ENCODE measurements at regions not wholly inside any gene's neighbourhood (a gene's known extent, or its start where the extent isn't known, plus 50 kb on each side); places are given as distances from the start of the nearest gene placed in this dataset.
"Not testable (repeated sequence)": the region's sequence is repeated elsewhere in the genome, so short reads cannot be mapped to it uniquely, and the experiment has no call there.

DNA sequence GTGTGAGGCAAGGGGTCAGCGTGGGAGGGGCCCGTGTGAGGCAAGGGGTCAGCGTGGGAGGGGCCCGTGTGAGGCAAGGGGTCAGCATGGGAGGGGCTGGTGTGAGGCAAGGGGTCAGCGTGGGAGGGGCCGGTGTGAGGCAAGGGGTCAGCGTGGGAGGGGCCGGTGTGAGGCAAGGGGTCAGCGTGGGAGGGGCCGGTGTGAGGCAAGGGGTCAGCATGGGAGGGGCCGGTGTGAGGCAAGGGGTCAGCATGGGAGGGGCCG is 119.2 kb downstream of the SEPTIN14 start:
- DNase-seq = not testable (repeated sequence)

DNA sequence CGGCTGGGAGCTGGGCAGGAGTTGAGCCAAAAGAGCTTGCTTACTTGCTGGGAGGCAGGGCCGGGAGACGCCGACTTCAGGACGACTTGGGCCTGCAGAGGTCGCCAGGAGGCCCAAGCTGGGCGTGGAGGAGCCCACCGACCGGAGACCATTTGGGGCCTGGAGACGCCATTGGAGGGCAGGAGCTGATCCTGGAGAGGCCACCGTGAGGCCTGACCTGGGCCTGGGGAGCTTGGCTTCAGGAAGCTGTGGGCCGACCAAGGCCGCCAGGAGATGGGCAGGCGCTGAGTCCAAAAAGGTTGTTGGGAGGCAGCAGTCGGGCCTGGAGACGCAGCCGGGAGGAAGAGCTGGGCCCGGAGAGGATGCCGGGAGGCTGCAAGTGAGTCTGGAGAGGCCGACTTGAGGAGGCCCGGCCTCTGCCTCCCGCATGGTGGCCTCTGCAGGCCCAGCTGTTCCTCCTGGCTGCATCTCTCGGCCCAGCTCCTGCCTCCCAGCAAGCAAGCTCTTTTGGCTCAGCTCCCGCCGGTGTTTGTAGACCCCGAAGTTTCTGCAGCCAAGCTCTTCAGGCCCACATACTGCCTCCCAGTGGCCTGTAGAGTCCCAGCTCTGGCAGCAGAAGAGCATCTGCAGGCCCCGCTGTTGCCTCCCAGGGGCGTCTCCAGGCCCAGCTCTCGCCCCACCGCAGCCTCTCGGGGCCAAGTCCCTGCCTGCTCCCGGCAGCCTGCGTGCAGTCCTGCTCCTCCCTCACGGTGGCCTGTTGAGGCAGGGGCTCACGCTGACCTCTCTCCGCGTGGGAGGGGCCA is 119.7 kb downstream of the SEPTIN14 start:
- DNase-seq = not testable (repeated sequence)

DNA sequence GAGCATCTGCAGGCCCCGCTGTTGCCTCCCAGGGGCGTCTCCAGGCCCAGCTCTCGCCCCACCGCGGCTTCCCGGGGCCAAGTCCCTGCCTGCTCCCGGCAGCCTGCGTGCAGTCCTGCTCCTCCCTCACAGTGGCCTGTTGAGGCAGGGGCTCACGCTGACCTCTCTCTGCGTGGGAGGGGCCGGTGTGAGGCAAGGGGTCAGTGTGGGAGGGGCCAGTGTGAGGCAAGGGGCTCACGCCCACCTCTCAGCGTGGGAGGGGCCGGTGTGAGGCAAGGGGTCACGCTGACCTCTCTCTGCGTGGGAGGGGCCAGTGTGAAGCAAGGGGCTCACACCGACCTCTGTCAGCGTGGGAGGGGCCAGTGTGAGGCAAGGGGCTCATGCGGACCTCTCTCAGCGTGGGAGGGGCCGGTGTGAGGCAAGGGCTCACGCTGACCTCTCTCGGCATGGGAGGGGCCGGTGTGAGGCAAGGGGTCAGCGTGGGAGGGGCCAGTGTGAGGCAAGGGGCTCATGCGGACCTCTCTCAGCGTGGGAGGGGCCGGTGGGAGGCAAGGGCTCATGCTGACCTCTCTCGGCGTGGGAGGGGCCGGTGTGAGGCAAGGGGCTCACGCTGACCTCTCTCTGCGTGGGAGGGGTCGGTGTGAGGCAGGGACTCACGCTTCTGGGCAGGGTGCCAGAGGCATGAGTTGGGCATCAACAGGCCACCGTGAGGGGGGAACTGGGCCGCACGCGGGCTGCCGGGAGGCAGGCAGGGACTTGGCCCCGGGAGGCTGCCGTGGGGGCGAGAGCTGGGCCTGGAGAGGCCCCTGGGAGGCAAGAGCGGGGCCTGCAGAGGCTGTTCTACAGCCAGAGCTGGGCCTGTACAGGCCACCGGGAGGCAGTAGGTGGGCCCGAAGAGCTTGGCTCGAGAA is 120.6 kb downstream of the SEPTIN14 start:
- peak in 1 of 56 donors; percentile 20 for DNase-seq

DNA sequence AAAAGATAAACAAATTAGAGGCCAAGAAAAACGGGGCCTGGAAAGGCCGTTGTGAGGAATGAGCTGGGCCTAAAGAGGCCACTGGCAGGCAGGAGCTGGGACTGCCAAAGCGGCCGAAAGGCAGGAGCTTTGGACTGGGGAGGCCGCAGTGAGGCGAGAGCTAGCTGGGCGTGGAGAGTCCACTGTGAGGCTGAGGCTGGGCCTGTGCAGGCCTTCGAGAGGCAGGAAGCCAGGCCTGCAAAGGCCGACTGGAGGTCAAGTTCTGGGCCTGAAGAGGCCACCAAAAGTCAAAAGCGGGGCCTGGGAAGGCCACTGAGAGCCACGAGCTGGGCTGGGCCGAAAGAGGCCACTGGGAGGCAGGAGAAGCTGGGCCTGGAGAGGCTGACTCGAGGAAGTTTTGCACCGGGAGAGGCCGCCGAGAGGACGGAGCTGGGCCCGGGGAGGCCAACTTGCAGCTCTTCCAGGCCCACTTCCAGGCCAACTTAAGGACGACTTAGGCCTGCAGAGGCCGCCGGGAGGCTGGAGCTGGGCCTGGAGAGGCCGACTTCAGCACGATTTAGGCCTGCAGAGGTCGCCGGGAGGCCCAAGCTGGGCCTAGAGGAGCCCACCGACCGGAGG is 121.8 kb downstream of the SEPTIN14 start:
- not testable (repeated sequence) for DNase-seq

DNA sequence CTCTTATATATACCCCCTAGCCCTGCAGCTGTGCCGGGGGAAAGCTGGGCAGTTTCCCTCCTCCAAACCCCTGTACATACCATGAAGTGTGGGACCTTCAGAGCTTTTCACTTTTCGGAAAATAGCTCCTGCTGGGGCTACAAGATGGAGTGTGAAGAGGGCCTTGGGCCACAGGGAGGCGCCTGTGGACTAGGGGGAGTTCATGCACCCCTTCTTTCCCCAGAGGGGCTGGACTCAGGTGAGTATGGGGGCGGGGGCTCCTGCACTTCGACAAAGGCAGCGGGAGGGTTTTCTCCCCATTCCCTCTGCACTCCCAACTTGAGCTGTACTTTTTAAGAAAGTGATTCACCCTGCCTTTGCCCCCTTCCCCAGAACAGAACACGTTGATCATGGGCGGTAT is 122.5 kb downstream of the SEPTIN14 start:
- DNase-seq = not testable (repeated sequence)

DNA sequence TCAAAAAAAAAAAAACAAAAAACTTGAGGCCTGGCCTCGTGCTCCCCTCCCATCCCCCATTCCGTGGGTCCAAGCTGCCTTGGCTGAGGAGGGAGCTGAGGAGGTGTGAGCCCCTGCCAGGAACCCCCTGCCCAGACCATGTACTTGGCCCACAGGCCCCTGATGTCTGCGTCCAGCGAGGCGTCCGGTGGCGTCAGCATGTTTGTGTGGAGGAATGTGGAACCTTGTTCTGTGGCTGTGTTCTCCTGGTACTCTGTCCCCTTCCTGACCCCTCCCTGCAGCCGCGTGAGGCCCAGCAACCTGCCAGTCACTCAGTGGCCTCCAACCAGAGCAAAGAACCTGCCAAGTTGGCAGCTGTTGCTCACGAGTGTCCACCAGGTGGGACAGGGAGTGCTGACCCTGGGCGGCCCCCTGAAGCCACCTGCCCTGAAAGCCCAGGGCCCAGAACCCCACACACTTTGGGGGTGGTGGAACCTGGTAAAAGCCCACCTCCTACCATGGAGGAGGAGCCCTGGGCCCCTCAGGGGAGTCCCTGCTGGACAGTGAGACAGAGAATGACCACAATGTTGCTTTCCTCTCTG is 125.8 kb downstream of the SEPTIN14 start:
- DNase-seq = not testable (repeated sequence)

DNA sequence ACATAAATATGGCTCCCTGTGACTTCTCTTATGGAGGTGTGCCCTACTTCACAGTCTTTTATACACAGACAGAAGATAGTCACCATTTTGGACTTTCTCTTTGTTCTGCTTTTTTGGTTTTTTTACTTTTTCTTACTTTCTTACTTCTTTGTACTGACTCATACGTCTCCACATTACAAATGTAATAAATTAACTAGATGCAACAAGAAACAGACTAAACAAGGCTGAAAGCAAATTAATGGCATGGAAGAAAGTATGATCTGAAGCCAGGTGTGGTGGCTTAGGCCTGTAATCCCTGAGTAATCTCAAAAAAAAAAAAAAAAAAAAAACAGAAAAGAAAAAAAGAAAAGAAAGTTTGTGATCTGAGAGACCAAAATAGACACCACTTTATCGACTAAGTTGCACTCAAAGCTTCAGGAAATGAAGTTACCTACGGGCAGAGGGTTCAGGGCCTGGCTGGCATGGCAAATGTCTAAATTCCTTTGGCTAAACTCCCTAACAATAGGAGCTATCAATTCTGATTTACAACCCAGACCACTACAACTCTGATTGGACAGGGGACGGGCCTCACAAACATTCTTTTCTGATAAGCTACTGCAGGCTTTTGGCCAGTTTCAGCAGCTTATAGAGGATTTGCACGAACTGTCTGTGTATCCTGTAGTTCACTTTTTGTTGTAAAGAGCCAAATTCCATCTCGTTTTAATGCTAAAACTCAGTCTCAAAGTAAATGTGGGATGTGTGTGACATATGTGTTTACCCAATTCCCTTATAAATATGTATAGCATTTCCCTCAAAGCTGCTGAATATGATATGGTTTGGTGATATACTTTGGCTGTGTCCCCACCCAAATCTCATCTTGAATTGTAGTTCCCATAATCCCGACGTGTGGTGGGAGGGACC is 129.1 kb downstream of the SEPTIN14 start:
- DNase-seq = no peak

DNA sequence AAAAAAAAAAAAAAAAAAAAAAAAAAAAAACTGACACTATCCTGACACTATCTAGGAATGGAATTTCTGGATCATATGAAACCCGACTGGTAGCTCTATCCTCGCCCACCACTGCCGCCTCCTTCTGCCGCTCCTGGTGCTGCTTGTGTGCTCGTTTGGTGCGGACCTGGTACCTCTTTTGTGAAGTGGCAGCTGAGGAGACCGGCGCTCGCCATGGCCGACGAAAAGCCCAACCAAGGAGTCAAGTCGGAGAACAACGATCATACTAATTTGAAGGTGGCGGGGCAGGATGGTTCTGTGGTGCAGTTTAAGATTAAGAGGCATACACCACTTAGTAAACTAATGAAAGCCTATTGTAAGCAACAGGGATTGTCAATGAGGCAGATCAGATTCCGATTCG is 130.6 kb downstream of the SEPTIN14 start:
- no peak for DNase-seq

DNA sequence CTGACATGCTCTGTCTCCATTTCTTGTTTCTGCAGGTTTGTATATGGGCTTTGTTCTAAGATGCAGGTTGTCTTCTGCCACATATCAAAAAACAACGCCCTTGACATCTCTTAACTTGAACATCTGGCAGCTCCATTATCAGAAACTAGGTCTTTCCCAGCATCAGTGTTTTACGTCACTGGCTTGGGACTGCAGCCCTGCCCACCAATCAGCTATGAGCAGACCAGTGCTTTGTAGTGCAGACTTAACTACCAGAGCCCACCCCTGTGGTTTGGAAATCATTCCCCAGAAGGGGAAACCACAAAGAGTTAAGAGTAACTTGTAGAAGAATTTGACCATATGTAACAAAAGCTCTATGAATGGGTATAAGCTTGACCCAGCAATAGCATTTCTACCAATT is 132.4 kb downstream of the SEPTIN14 start:
- DNase-seq = no peak

DNA sequence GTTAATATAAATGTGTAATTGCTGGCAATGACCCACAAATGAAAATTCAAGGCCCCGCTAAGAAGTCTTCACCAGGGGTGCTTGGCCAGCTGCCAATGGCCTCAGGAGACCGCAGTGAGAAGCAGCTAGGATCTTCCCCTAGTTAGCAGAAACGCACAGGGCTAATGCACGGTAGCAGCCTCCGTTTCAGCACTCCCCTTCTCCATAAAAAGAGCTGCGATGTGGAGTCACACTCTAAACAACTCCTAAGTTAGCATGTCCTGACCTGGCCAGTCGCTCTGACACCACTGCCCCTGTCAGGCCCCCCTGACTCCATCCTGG is 139.0 kb downstream of the SEPTIN14 start:
- DNase-seq = no peak

DNA sequence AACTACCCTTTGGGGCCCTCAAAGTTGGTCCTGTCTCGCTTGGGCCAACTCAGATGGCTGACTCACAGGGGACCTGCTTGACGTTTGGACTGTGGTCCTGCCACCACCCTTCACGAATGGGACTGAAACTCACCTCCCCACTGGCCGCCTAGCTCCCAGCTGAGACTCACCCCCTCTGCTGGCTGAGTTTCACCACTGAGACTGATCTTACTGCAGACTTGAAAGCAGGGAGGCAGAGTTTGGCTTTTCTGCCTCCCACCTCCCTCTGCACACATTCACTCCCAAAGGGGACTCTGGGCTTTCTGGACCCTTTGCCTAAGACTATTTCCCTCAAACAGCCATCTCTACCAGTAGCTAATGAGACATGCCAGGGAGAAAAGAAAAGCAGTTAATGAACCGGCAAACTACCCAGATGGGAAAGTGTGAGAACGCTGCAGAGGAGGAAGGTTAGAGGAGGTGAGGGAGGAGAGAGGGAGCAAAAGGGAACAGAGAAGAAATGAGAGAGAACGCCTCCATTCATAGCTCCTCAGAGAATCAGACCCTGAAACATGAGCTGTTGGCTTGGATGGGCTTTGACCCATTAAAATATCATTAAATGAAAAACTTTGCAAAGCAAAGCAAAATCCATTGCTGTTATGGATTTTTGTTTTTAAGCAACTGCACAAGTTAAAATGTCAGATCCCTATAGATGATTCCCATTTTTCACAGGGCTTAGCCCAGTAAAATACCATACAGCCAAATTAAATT is 139.5 kb downstream of the SEPTIN14 start:
- peak in 1 of 56 donors; percentile 2 for DNase-seq

DNA sequence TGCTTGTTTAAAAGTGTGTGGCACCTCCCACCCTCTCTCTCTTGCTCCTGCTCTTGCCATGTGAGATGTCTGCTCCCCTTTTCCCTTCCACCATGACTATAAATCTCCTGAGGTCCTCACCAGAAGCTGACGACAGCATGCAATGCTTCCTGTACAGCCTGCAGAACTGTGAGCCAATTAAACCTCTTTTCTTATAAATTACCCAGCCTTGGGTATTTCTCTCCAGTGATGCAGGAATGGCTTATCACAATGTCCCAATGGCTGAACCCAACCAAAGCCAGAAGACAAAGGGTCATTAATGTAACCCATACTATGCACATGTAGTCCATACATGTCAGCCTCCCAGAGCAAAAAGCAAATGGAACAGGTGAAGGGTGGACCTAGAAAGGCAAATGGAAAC is 141.5 kb downstream of the SEPTIN14 start:
- not testable (repeated sequence) for DNase-seq

DNA sequence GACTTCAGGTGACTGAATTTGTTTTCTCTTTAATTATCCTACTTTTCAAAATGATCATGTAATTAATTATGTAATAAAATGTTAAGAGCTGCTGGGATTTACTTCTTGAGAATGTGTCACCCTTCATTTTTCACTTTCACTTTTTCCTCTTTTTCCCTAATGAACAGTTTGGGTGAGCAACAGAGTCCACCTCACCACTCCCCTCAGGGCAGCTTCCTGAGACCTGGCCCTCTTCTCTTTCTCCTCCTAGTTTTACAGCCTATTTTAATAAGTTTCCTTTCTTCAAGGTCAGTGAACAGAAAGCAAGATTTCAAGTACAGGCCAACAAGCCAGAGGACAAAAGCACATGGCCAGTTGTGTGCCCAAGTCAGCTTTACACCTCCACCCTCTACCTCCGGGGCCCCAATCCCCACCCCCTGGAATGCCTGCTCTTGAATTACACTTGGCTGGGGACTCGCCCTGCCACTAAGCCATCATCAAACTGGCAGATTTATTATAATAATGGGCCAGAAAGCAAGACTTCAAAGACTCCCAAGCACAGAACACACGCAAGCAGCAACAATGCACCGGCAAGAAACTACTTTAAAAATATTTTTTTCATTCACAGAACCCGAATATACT is 143.1 kb upstream of the VOPP1 start:
- not testable (repeated sequence) for DNase-seq

DNA sequence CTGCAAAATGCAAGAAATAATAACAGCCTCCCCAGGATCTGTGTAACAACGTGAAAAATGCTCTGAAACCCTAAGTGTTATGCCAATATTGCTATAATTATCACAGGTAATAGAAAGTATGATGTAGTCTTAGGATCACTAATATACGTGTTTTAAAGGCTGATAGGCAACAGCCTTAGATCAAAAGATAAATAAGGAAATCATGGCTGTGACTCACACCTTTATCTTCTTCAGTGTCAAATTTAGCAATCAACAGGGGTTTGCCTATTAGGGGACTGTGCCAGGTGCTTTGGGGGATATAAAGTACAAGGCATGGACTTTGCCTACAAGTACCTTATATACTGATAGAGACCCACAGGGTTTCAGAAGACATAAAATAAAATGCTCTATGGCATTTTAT is 142.1 kb upstream of the VOPP1 start:
- not testable (repeated sequence) for DNase-seq

DNA sequence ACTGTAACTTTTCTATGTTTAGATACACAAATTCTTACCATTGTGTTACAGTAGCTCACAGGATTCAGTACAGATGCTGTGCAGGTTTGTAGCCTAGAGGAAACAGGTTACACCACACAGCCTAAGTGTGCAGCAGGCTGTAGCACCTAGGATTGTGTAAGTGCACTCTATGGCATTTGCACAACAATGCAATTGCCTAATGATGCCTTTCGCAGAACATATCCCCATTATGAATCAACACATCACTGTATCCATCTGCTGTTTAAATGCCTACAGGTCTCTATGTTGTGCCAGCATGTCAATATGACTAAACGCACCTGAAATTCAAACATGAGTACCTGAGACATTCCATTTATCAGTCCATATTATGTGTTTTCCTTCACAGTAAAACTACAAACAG is 138.0 kb upstream of the VOPP1 start:
- DNase-seq = not testable (repeated sequence)

DNA sequence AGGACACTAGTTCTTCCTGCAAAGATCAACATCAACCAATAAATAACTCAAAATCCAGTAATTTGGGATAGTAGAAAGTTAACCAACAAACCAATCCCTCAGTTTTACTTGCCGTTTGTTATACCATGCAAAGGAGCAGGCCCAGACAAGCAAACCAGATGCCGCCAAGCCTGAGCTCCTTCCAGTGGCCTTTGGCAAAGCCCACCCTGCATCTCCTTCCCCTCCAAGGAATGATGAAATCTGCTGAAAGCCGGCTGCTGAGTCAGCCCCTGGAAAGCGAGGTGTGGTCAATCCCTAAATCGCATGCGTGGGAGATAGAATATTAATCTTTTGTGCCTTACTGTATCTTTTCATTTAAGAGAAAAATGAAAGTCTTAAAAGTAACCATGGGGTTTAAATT is 135.7 kb upstream of the VOPP1 start:
- DNase-seq = not testable (repeated sequence)

DNA sequence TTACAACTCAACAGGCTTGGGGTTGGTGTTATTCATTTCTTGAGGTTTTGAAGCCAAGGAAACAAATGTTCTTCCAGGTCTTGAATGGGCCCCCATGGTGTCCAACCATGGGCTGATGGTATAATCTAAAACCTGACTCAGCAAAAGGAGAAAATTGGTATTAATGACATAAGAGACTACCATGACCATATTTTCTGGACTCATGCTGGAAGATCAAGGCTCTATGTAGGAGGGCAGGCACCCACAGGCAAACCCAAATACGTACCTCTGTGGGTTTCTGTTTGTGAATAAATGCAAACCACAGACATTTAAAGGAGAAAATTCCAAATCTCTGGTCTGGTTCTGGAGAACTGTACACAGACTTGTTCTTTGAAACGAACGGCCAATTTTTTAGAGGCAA is 135.1 kb upstream of the VOPP1 start:
- DNase-seq = not testable (repeated sequence)

DNA sequence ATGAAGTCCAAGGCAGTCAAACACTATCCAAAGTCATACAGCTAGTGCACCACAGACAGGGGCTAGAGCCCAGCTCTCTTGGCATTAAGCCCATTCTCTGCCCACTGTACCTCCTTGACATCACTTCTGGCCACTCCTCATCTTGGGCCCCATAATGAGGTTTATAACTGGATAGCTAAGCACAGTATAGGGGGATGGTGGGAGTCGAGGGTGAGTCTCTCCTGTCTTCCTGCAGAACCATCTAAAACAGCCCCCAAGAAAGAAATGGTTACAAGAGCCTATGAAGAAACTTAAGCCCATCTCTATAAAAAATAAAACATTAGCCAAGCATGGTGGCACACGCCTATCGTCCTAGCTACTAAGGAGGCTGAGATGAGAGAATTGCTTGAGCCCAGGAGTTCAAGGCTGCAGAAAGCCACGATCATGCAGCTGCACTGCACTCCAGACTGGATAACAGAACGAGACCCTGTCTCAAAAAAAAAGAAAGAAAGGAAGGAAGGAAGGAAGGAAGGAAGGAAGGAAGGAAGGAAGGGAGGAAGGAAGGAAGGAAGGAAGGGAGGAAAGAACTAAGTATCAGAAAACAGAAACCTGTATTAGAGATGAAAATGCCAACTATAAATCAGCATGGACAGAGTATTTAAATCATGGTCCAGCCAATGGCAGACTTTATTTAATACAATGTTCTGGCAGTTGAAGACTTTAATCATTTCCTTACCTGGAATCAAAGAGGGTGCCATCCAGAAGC is 134.3 kb upstream of the VOPP1 start:
- DNase-seq = not testable (repeated sequence)
